ENCODE measurements at regions not wholly inside any gene's neighbourhood (a gene's known extent, or its start where the extent isn't known, plus 50 kb on each side); places are given as distances from the start of the nearest gene placed in this dataset.

GRCh38 chr7:8356071-8356470, 77.3 kb upstream of the NXPH1 start:
- no peaks in the 10 kb centered on the region for H3K79me2 ChIP-seq
- no peak overlapping the region for H2AFZ ChIP-seq
- H3K4me3 ChIP-seq, result no peak overlapping the region
- H4K20me1 ChIP-seq (ENCODE audit: insufficient read depth, poor library complexity, severe bottlenecking), result no peaks in the 10 kb centered on the region
- no peaks in the 10 kb centered on the region for H3K4me1 ChIP-seq (ENCODE audit: insufficient read depth)
- no peaks in the 10 kb centered on the region for H3K9me3 ChIP-seq (ENCODE audit: low read depth)
- no peaks in the 10 kb centered on the region for H3K9me2 ChIP-seq (replicated peaks; ENCODE audit: insufficient read depth)
- no peaks in the 10 kb centered on the region for H3K36me3 ChIP-seq (replicated peaks; ENCODE audit: insufficient read depth, low read depth)
- TF ChIP-seq EZH2 (IDR thresholded peaks at IDR 0.05; ENCODE audit: borderline replicate concordance) (no peak), EZH2phosphoT487 (IDR thresholded peaks at IDR 0.05; ENCODE audit: low read depth, severe bottlenecking, unreplicated experiment) (no peak)
- TF ChIP-seq, protein P1, sequence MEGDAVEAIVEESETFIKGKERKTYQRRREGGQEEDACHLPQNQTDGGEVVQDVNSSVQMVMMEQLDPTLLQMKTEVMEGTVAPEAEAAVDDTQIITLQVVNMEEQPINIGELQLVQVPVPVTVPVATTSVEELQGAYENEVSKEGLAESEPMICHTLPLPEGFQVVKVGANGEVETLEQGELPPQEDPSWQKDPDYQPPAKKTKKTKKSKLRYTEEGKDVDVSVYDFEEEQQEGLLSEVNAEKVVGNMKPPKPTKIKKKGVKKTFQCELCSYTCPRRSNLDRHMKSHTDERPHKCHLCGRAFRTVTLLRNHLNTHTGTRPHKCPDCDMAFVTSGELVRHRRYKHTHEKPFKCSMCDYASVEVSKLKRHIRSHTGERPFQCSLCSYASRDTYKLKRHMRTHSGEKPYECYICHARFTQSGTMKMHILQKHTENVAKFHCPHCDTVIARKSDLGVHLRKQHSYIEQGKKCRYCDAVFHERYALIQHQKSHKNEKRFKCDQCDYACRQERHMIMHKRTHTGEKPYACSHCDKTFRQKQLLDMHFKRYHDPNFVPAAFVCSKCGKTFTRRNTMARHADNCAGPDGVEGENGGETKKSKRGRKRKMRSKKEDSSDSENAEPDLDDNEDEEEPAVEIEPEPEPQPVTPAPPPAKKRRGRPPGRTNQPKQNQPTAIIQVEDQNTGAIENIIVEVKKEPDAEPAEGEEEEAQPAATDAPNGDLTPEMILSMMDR (IDR thresholded peaks at IDR 0.05; ENCODE audit: poor library complexity), result no peak
- DNase-seq (ENCODE audit: low spot score), result no peak
- 94% methylated on average over 3 of the region's 3 CpGs for WGBS (ENCODE audit: low lambda C conversion rate, missing lambda C conversion rate)
- no peaks in the 10 kb centered on the region for H3K27me3 ChIP-seq
- no peak overlapping the region for H3K4me2 ChIP-seq
- H3K27ac ChIP-seq, result no peak overlapping the region

DNA sequence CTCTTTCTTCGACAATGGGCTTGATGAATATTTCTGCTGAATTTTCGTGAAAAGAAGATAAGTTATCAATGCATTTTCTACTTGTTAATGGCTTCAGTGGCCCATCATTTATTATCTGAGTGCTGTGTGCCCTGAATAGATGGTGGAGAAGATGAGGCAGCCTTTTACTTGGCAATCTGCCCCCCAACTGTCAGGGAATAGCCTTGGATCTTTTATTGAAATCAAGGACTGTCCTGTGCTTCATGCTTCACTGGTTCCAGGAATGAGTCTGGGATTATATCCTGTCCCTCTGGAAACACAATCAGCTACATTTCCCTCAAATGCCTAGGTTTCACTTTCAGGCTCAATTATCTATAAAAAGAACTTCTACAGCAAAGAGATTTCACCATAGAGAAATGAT, 75.9 kb upstream of the NXPH1 start:
- no peaks in the 10 kb centered on the region for H3K9me2 ChIP-seq (replicated peaks; ENCODE audit: insufficient read depth)
- DNase-seq (ENCODE audit: low spot score), result no peak
- H3K9me3 ChIP-seq (ENCODE audit: low read depth), result no peaks in the 10 kb centered on the region
- 70% methylated on average over 2 of the region's 2 CpGs for WGBS (ENCODE audit: low lambda C conversion rate, missing lambda C conversion rate)
- H3K27me3 ChIP-seq, result no peaks in the 10 kb centered on the region
- H3K4me1 ChIP-seq (ENCODE audit: insufficient read depth), result no peaks in the 10 kb centered on the region
- H3K27ac ChIP-seq, result no peak overlapping the region
- TF ChIP-seq, protein P1 (IDR thresholded peaks at IDR 0.05; ENCODE audit: poor library complexity), result no peak
- TF ChIP-seq EZH2phosphoT487 (IDR thresholded peaks at IDR 0.05; ENCODE audit: low read depth, severe bottlenecking, unreplicated experiment) (no peak), EZH2 (IDR thresholded peaks at IDR 0.05; ENCODE audit: borderline replicate concordance) (no peak)
- H2AFZ ChIP-seq, result no peak overlapping the region
- H3K36me3 ChIP-seq (replicated peaks; ENCODE audit: insufficient read depth, low read depth), result no peaks in the 10 kb centered on the region
- no peaks in the 10 kb centered on the region for H3K79me2 ChIP-seq
- no peaks in the 10 kb centered on the region for H4K20me1 ChIP-seq (ENCODE audit: insufficient read depth, poor library complexity, severe bottlenecking)
- no peak overlapping the region for H3K4me3 ChIP-seq
- H3K4me2 ChIP-seq, result no peak overlapping the region

GRCh38 chr7:8360564-8361153, 72.8 kb upstream of the NXPH1 start:
- no peaks in the 10 kb centered on the region for H3K79me2 ChIP-seq
- no peak overlapping the region for H2AFZ ChIP-seq
- no peaks in the 10 kb centered on the region for H3K9me2 ChIP-seq (replicated peaks; ENCODE audit: insufficient read depth)
- H3K27me3 ChIP-seq, result no peaks in the 10 kb centered on the region
- no peak overlapping the region for H3K27ac ChIP-seq
- no peak overlapping the region for H3K4me2 ChIP-seq
- TF ChIP-seq EZH2 (IDR thresholded peaks at IDR 0.05; ENCODE audit: borderline replicate concordance) (no peak), EZH2phosphoT487 (IDR thresholded peaks at IDR 0.05; ENCODE audit: low read depth, severe bottlenecking, unreplicated experiment) (no peak)
- TF ChIP-seq, protein P1 (IDR thresholded peaks at IDR 0.05; ENCODE audit: poor library complexity), result no peak
- H4K20me1 ChIP-seq (ENCODE audit: insufficient read depth, poor library complexity, severe bottlenecking), result no peaks in the 10 kb centered on the region
- WGBS (ENCODE audit: low lambda C conversion rate, missing lambda C conversion rate), result 31% methylated on average over 1 of the region's 1 CpG
- no peak for DNase-seq (ENCODE audit: low spot score)
- H3K4me1 ChIP-seq (ENCODE audit: insufficient read depth), result no peaks in the 10 kb centered on the region
- H3K9me3 ChIP-seq (ENCODE audit: low read depth), result no peaks in the 10 kb centered on the region
- H3K4me3 ChIP-seq, result no peak overlapping the region
- H3K36me3 ChIP-seq (replicated peaks; ENCODE audit: insufficient read depth, low read depth), result no peaks in the 10 kb centered on the region

Measured in hepatocyte (in vitro differentiated cells).